ENCODE measurements at regions not wholly inside any gene's neighbourhood (a gene's known extent, or its start where the extent isn't known, plus 50 kb on each side); places are given as distances from the start of the nearest gene placed in this dataset.

DNA sequence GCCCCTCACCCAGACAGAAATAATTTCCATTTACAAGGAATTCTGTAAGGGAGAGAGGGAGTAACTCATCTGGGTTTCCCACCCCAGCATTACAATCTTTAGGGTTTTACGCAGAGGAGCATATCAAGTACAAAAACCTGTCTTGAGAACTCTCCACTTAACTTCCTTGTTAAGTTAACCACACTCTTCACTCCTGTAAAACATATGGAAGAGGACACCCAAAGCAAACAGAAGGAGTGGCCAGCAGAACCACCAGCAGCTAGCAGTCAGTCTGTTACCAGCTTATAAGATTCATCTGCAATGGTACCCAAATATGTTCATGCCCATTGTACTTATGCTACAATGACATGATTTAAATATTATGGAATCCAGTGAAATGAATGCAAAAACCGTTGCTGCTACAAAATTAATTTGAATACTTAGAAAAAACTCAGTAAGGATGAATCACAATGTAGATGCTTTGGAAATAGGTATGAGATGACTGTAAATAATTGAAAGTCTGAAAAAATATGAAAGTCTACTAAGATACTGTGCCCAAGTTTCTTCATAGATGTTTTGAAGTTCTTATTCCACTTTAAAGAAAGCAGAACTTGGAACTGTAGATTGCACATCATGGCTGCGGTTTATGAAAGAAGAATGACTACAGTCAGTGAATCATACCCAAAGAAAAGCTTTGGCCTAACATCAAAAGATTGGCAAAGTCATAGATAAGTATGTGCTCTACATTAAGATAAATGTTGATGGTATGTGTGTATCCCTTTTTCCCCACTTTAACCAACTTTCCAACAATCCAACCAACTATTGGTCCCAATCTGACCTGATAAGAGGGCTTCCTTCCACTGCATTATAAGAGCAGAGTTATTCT, 233.6 kb downstream of the ACTL7B start:
- no peak for TF ChIP-seq ZFX (IDR thresholded peaks at IDR 0.05; ENCODE audit: borderline replicate concordance)
- TF ChIP-seq, protein P1, sequence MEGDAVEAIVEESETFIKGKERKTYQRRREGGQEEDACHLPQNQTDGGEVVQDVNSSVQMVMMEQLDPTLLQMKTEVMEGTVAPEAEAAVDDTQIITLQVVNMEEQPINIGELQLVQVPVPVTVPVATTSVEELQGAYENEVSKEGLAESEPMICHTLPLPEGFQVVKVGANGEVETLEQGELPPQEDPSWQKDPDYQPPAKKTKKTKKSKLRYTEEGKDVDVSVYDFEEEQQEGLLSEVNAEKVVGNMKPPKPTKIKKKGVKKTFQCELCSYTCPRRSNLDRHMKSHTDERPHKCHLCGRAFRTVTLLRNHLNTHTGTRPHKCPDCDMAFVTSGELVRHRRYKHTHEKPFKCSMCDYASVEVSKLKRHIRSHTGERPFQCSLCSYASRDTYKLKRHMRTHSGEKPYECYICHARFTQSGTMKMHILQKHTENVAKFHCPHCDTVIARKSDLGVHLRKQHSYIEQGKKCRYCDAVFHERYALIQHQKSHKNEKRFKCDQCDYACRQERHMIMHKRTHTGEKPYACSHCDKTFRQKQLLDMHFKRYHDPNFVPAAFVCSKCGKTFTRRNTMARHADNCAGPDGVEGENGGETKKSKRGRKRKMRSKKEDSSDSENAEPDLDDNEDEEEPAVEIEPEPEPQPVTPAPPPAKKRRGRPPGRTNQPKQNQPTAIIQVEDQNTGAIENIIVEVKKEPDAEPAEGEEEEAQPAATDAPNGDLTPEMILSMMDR (IDR thresholded peaks at IDR 0.05), result no peak
- no peak overlapping the region for H3K27ac ChIP-seq

DNA sequence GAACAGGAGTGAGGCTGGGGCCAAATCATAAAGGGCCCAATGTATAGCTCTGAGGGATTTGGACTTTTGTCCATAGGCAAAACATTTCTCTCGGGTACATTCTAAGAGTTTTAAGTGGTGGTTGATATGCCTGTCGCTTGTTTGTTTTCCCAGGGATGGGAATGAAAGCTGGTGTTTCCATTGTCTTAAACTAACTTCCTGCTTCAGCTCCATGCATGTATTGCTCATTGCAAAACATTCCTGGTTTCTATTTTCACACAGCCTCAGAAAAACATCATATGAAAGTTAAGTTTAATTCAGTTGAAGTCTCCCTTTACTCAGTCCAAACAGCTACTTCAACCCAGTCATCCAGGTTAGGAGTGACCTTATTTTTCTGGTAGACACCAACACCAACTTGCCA, 235.0 kb downstream of the ACTL7B start:
- no peak for TF ChIP-seq ZFX (IDR thresholded peaks at IDR 0.05; ENCODE audit: borderline replicate concordance)
- TF ChIP-seq, protein P1 (IDR thresholded peaks at IDR 0.05), result no peak
- no peak overlapping the region for H3K27ac ChIP-seq

DNA sequence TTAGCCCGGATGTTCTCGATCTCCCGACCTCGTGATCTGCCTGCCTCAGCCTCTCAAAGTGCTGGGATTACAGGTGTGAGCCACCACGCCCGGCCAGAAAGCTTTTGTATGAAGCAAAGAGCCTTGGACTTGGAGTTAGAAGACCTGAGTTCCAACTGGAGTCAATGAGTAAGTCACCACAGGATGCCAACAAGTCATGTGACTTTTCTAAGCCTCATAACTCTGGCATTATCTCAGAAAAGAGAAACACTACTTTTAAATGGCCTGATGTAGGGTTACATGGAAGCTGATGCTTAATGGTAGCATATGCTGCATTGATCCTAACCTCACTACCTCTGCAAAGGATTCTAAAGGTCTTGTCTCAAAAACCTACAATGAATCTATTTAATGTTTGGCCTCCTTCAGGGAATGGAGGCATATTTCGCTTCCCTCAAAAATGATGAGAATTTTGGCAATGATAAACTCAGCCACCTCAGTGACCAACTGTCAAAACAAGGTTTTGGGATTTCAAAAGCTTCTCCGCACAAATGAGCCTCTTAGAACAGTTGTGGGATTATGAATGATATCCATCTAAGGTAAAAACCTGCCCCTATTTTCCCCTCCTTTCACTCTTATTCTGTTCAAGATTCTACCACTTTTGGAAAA, 236.8 kb downstream of the ACTL7B start:
- TF ChIP-seq, protein P1 (IDR thresholded peaks at IDR 0.05), result no peak
- TF ChIP-seq ZFX (IDR thresholded peaks at IDR 0.05; ENCODE audit: borderline replicate concordance), result no peak
- no peak overlapping the region for H3K27ac ChIP-seq

DNA sequence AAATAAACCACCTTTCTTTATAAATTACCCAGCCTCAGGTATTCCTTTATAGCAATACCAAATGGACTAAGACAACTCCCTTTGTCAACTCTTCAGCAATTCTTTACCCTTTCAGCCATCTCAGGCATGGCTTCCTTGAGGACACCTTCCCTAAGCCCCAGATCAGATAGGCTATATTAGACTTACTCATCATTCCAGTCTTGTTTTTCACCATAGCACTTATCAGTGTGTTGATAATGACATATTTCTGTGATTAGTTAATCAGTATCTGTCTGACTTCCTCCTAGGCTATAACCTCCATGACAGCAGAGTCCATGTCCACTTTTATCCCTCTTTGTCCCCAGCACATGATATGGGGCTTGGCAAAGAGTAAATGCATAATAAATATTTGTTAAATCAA, 238.1 kb downstream of the ACTL7B start:
- H3K27ac ChIP-seq, result no peak overlapping the region
- TF ChIP-seq, protein P1 (IDR thresholded peaks at IDR 0.05), result no peak
- TF ChIP-seq ZFX (IDR thresholded peaks at IDR 0.05; ENCODE audit: borderline replicate concordance), result no peak

DNA sequence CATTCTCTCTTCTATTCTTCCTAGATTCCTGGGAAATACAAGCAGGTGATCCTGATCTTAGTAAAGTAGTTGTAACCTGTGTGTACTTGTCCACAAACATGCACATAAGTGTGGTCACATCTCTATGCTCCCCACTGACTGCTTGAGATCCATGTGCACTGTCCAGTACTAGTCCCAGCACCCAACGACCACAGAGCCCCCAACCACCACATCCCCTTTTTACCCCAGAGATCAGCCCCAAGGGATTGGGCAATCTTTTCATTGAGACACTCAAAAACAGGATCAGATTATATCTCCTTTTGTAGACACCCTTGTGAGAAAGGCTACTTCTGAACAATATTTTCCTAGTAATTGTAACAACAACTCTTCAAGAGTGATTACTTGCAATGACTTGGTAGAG, 240.6 kb downstream of the ACTL7B start:
- H3K27ac ChIP-seq, result no peak overlapping the region
- no peak for TF ChIP-seq ZFX (IDR thresholded peaks at IDR 0.05; ENCODE audit: borderline replicate concordance)
- TF ChIP-seq, protein P1 (IDR thresholded peaks at IDR 0.05), result no peak

DNA sequence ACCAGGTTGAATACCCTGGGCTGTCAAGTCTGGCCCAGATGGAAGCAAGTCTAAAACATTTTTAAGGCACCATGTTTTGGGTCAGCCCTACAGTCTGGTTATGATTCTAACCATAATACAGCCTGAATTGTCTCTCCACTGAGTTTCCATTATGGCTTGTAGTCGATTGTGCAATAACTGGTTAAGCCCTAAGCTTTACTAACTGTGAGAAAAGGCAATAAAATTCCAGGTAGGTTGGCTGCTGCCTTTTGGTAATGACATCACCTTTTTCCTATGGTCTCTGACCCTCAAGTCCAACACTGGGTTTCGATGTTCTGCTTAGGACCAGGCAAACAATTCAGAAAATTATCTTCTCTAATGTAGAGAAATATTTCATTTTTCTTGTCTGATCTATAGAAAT, 243.3 kb downstream of the ACTL7B start:
- TF ChIP-seq ZFX (IDR thresholded peaks at IDR 0.05; ENCODE audit: borderline replicate concordance), result no peak
- TF ChIP-seq, protein P1 (IDR thresholded peaks at IDR 0.05), result no peak

DNA sequence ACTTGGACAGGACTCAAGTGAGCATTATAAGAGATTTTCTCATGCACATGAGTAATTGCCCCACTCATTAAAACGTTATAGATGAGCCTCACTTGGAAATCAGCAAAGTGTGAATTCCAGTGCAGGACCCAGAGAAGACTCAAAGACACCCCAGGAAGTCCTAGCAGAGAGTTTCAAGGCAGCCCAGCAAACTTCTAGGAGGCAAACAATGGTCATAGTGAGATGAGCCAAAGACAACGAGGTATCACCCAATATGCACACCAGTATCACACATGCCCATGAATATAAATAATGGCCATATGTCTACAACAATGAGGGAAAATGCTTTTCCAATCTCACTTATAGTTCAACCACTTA, 245.9 kb downstream of the ACTL7B start:
- H3K27ac ChIP-seq, result peak overlapping the region; percentile 37
- TF ChIP-seq, protein P1 (IDR thresholded peaks at IDR 0.05), result no peak
- no peak for TF ChIP-seq ZFX (IDR thresholded peaks at IDR 0.05; ENCODE audit: borderline replicate concordance)

More for the DNA sequence above, 243.3 kb downstream of the ACTL7B start:
- H3K27ac ChIP-seq, result no peak overlapping the region

All from 22Rv1 (cell line).